ENCODE measurements at regions not wholly inside any gene's neighbourhood (a gene's known extent, or its start where the extent isn't known, plus 50 kb on each side); places are given as distances from the start of the nearest gene placed in this dataset.

DNA sequence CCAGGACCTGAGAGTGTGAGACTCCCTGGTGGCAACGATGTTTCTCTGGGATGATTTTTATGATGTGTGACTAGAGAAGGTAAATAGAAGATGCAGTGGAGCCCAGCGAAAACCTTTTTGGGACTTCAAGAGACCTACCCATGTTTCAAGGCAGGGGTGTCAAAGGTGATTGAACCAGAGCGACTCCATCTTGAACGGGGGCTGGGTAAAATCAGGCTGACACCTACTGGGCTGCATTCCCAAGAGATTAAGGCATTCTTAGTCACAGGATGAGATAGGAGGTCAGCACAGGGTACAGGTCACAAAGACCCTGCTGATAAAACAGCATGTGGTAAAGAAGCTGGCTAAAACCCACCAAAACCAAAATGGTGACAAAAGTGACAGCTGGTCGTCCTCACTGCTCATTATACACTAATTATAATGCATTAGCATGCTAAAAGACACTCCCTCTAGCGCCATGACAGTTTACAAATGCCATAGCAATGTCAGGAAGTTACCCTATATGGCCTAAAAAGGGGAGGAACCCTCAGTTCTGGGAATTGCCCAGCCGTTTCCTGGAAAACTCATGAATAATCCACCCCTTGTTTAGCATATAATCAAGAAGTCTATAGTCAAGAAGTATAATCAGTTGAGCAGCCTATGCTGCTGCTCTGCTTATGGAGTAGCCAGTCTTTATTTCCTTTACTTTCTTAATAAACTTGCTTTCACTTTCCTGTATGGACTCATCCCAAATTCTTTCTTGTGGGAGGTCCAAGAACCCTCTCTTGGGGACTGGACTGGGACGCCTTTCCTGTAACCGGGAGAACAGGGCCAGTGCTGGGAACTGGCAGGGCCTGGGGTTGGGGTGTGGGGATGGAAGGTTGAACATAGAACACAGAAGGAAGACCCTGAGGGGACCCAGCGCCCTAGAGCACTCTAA lies 526.4 kb downstream of the QKI start:
- Histone ChIP-seq H3K9me3 (ENCODE audit: insufficient read depth, low read length) (no peaks in the 10 kb centered on the region), H4K20me1 (ENCODE audit: insufficient read depth, low read length) (no peaks in the 10 kb centered on the region), H3K27ac (ENCODE audit: low read length) (no peak overlapping the region), H3K4me1 (ENCODE audit: low read length) (peaks cover 6% of the 10 kb centered on the region), H3K4me3 (ENCODE audit: low read length) (no peak overlapping the region), H3K27me3 (ENCODE audit: low read depth, low read length) (no peaks in the 10 kb centered on the region; the same call in 1 of the 2 replicates), H3K9ac (ENCODE audit: low read length) (no peak overlapping the region), H3K36me3 (replicated peaks; ENCODE audit: low read depth, low read length) (no peaks in the 10 kb centered on the region), H2AFZ (ENCODE audit: low read depth, low read length) (no peak overlapping the region), H3K4me2 (ENCODE audit: low read length) (no peak overlapping the region), H3K79me2 (ENCODE audit: low read length) (no peaks in the 10 kb centered on the region)
- TF ChIP-seq, protein P1, sequence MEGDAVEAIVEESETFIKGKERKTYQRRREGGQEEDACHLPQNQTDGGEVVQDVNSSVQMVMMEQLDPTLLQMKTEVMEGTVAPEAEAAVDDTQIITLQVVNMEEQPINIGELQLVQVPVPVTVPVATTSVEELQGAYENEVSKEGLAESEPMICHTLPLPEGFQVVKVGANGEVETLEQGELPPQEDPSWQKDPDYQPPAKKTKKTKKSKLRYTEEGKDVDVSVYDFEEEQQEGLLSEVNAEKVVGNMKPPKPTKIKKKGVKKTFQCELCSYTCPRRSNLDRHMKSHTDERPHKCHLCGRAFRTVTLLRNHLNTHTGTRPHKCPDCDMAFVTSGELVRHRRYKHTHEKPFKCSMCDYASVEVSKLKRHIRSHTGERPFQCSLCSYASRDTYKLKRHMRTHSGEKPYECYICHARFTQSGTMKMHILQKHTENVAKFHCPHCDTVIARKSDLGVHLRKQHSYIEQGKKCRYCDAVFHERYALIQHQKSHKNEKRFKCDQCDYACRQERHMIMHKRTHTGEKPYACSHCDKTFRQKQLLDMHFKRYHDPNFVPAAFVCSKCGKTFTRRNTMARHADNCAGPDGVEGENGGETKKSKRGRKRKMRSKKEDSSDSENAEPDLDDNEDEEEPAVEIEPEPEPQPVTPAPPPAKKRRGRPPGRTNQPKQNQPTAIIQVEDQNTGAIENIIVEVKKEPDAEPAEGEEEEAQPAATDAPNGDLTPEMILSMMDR (IDR thresholded peaks at IDR 0.05; ENCODE audit: low read depth, low read length), result no peak

DNA sequence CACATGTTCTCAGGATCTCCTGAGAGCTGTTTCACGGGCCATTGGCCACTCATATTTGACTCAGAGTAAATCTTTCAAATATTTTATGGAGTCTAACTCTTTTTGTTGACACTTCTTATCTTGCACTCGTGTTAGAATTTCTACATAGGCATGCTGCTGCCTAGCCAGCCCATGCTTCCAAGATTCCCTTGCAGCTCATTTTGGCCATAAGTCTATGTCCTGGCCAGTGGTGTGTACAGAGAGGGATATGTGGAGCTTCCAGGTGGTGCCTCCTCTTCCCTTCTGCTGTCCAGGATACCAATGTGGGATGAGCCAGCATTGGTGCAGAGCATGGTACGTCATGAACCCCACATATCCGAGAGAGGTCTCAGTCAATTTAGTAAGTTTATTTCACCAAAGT lies 522.6 kb downstream of the QKI start:
- no peaks in the 10 kb centered on the region for H3K9me3 ChIP-seq (ENCODE audit: insufficient read depth, low read length)
- H2AFZ ChIP-seq (ENCODE audit: low read depth, low read length), result no peak overlapping the region
- H4K20me1 ChIP-seq (ENCODE audit: insufficient read depth, low read length), result no peaks in the 10 kb centered on the region
- no peak overlapping the region for H3K4me2 ChIP-seq (ENCODE audit: low read length)
- no peaks in the 10 kb centered on the region for H3K79me2 ChIP-seq (ENCODE audit: low read length)
- no peak overlapping the region for H3K4me3 ChIP-seq (ENCODE audit: low read length)
- H3K9ac ChIP-seq (ENCODE audit: low read length), result no peak overlapping the region
- H3K4me1 ChIP-seq (ENCODE audit: low read length), result no peaks in the 10 kb centered on the region
- H3K36me3 ChIP-seq (replicated peaks; ENCODE audit: low read depth, low read length), result no peaks in the 10 kb centered on the region
- peaks cover 5% of the 10 kb centered on the region; the same call in 1 of the 2 replicates for H3K27me3 ChIP-seq (ENCODE audit: low read depth, low read length)
- no peak overlapping the region for H3K27ac ChIP-seq (ENCODE audit: low read length)
- TF ChIP-seq, protein P1 (IDR thresholded peaks at IDR 0.05; ENCODE audit: low read depth, low read length), result no peak
- no peak for TF ChIP-seq EZH2phosphoT487 (IDR thresholded peaks at IDR 0.05; ENCODE audit: low read depth)

DNA sequence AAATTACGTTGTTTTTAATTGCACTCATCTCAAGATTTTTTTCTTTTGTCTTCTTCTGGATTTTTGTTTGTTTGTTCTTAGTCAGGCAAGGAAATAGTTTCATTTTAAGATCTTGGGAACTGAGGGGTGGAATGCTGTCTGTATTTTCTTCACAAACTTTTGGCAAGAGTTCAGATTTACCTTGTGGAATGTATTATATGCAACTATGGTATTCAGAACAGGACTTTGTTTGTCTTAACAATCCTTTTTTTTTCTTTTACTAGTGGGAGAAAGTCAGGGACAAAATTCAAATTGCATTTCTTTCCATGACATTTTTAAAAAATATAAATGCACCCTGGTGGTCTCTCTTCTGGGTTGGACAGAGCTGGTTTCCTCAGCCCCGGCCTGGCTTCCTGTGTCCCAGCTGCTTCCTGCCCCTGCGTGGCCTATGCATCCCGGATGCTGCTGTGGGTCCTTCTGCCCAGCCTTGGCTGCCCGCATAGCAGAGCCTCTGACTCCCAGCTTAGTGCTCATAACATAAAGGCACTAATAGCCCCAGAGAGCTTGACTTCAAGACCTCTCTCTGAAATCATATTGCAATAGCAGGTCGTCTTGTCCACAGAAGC lies 520.7 kb downstream of the QKI start:
- TF ChIP-seq EZH2phosphoT487 (IDR thresholded peaks at IDR 0.05; ENCODE audit: low read depth), result no peak
- TF ChIP-seq, protein P1 (IDR thresholded peaks at IDR 0.05; ENCODE audit: low read depth, low read length), result no peak
- Histone ChIP-seq H3K27ac (ENCODE audit: low read length) (no peak overlapping the region), H3K9me3 (ENCODE audit: insufficient read depth, low read length) (no peaks in the 10 kb centered on the region), H3K4me1 (ENCODE audit: low read length) (no peaks in the 10 kb centered on the region), H3K79me2 (ENCODE audit: low read length) (no peaks in the 10 kb centered on the region), H3K36me3 (replicated peaks; ENCODE audit: low read depth, low read length) (no peaks in the 10 kb centered on the region), H3K9ac (ENCODE audit: low read length) (no peak overlapping the region), H3K4me2 (ENCODE audit: low read length) (no peak overlapping the region), H2AFZ (ENCODE audit: low read depth, low read length) (no peak overlapping the region), H3K4me3 (ENCODE audit: low read length) (no peak overlapping the region), H4K20me1 (ENCODE audit: insufficient read depth, low read length) (no peaks in the 10 kb centered on the region), H3K27me3 (ENCODE audit: low read depth, low read length) (peaks cover 11% of the 10 kb centered on the region; the same call in 1 of the 2 replicates)

DNA sequence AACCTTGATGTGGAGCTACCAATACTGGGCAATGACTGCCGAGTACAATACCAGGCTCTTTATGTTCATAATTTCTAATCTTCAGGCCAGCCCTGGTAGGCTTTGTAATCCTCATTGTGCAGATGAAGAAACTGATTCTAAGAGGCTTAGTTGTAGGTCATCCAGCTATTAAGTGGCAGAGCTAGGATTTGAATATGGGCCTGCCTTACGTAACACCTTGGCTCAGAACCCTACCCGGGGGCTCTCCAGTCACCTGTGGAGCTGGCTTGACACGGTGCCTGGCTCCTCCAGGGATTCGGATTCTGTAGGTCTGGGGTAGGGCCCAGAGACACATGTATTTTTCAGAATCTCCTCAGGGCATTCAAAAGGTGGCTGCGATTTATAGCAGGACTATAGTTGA lies 515.5 kb downstream of the QKI start:
- H3K4me2 ChIP-seq (ENCODE audit: low read length), result no peak overlapping the region
- TF ChIP-seq EZH2phosphoT487 (IDR thresholded peaks at IDR 0.05; ENCODE audit: low read depth), result no peak
- TF ChIP-seq, protein P1 (IDR thresholded peaks at IDR 0.05; ENCODE audit: low read depth, low read length), result no peak

More for the DNA sequence above, 515.5 kb downstream of the QKI start:
- no peaks in the 10 kb centered on the region for H3K36me3 ChIP-seq (replicated peaks; ENCODE audit: low read depth, low read length)
- H3K27me3 ChIP-seq (ENCODE audit: low read depth, low read length), result peaks cover 11% of the 10 kb centered on the region; the same call in 1 of the 2 replicates
- no peak overlapping the region for H3K27ac ChIP-seq (ENCODE audit: low read length)
- no peak overlapping the region for H3K9ac ChIP-seq (ENCODE audit: low read length)
- no peaks in the 10 kb centered on the region for H3K4me1 ChIP-seq (ENCODE audit: low read length)
- no peaks in the 10 kb centered on the region for H3K9me3 ChIP-seq (ENCODE audit: insufficient read depth, low read length)
- H4K20me1 ChIP-seq (ENCODE audit: insufficient read depth, low read length), result no peaks in the 10 kb centered on the region
- no peaks in the 10 kb centered on the region for H3K79me2 ChIP-seq (ENCODE audit: low read length)
- no peak overlapping the region for H2AFZ ChIP-seq (ENCODE audit: low read depth, low read length)
- no peak overlapping the region for H3K4me3 ChIP-seq (ENCODE audit: low read length)
